ENCODE measurements at regions not wholly inside any gene's neighbourhood (a gene's known extent, or its start where the extent isn't known, plus 50 kb on each side); places are given as distances from the start of the nearest gene placed in this dataset.

DNA sequence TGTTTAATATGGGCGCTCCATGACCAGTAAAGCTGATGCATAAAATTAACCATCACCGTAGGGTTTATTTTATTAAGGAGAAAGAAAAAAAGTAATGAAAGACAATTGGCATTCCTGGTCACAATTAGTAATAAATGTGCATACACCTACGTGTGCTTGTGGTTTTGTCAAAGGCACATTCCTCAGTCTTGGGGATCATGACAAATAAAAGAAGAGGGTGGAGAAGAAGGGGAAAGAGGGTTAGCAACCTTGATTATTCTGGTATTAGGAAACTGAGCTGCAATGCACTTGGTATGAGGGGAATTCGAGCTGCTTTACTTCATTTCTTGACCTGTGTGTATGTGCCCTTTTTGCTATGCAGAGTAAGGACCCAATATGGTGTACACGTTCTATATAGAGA, 1798.3 kb upstream of the PCDH7 start:
- DNase-seq (ENCODE audit: low read depth): no peak
- TF ChIP-seq, protein P1, sequence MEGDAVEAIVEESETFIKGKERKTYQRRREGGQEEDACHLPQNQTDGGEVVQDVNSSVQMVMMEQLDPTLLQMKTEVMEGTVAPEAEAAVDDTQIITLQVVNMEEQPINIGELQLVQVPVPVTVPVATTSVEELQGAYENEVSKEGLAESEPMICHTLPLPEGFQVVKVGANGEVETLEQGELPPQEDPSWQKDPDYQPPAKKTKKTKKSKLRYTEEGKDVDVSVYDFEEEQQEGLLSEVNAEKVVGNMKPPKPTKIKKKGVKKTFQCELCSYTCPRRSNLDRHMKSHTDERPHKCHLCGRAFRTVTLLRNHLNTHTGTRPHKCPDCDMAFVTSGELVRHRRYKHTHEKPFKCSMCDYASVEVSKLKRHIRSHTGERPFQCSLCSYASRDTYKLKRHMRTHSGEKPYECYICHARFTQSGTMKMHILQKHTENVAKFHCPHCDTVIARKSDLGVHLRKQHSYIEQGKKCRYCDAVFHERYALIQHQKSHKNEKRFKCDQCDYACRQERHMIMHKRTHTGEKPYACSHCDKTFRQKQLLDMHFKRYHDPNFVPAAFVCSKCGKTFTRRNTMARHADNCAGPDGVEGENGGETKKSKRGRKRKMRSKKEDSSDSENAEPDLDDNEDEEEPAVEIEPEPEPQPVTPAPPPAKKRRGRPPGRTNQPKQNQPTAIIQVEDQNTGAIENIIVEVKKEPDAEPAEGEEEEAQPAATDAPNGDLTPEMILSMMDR (IDR thresholded peaks at IDR 0.05; ENCODE audit: insufficient read depth, low read depth, low read length): no peak
- no peak overlapping the region for H3K4me3 ChIP-seq (ENCODE audit: low read depth, low read length)

DNA sequence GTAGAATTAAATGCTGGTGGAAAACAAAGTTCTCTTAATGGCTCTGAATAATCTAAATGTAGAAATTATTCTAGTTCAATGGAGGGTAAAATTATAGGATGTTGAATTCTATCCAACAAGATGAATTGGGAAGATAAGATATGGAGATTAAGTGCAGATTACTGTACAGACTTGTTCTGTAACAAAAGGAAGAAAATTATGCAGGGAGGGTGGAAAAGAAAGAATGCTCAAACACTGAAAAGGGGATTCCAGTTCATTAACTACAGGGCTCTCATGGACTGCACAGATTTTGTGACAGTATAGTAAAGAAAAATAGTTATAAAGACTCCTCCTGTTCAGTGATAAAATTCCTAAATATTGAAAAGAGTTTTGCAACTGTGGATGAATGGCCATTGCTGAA, 1794.0 kb upstream of the PCDH7 start:
- DNase-seq (ENCODE audit: low read depth): no peak
- TF ChIP-seq, protein P1 (IDR thresholded peaks at IDR 0.05; ENCODE audit: insufficient read depth, low read depth, low read length): no peak

DNA sequence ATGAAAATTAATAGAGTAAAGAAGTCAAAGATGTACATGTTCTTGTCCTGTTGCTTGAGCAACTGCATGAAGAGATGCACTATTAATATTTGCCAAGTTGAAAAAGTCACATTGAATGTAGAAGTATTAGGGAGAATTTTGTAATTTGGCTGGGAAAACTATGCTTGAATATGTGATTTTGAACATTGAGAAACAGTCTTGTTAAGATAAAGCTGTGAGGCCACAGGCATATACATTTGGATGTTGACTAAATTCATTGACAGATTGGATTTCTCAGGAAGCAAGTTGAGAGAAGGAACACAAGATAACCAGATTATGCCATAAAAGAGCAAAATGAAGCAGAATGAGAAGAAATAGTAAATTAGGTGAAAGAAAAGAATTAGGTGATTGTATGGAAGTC, 1777.5 kb upstream of the PCDH7 start:
- no peak overlapping the region for H3K4me3 ChIP-seq (ENCODE audit: low read depth, low read length)
- DNase-seq (ENCODE audit: low read depth): no peak
- TF ChIP-seq, protein P1 (IDR thresholded peaks at IDR 0.05; ENCODE audit: insufficient read depth, low read depth, low read length): no peak

More for the DNA sequence above, 1794.0 kb upstream of the PCDH7 start:
- H3K4me3 ChIP-seq (ENCODE audit: low read depth, low read length): no peak overlapping the region

DNA sequence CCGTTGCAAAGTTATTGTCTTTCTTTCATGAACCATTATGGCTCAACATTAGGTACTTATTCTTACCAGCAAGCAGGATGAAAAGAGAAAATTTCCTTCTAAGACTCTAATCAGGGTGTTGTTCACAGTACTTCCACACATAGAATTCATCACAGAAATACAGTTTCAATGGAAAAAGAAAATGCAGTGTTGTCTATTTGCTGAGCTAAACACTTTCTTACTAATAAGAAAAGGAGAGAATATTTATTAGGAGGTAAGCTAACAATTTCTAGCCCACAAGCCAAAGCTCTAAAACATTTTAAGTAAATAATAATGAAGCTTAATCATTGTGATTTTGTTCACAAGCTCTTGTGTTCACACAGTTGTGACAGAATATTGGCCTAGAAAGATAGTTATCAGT, 1772.8 kb upstream of the PCDH7 start:
- H3K4me3 ChIP-seq (ENCODE audit: low read depth, low read length): no peak overlapping the region
- TF ChIP-seq, protein P1 (IDR thresholded peaks at IDR 0.05; ENCODE audit: insufficient read depth, low read depth, low read length): no peak
- no peak for DNase-seq (ENCODE audit: low read depth)

DNA sequence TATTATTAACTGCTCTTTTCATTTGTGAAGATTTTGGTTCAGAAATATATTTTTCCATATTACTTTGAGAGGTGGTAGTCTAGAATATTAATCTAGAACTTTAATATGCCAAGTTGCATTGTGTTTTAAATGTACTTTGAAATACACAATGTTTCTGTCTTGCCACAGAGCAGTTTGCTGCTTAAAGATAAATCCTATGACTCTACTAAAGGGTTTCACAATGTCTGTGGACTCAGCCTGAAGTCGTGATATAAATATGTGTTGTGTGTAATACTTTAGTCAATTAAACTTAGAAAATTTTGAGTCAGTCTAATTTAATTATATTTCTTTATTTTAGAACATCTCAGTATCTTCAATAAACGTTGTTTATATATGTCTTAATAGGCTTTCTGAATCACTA, 1771.7 kb upstream of the PCDH7 start:
- peak; percentile 1 for DNase-seq (ENCODE audit: low read depth)
- H3K4me3 ChIP-seq (ENCODE audit: low read depth, low read length): no peak overlapping the region
- TF ChIP-seq, protein P1 (IDR thresholded peaks at IDR 0.05; ENCODE audit: insufficient read depth, low read depth, low read length): no peak

DNA sequence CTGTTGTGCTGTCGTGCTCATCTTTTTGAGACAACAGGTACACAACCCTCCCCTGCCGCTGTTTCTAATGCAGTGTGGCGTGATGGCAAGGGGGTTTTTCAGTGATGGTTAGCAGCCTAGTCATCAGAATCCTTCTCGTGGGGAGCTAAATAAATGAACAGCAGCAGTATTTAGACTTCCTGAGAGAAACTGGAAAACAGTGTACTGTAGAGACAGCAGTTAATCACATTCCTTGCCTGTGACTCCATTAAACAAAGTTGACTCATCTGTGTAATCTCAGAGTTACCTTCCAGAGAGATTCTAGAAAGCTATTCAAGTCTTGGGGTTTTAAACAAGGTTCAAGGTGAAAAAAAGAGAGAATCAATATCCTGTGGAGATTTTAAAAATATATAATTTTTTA, 1753.2 kb upstream of the PCDH7 start:
- TF ChIP-seq, protein P1 (IDR thresholded peaks at IDR 0.05; ENCODE audit: insufficient read depth, low read depth, low read length): no peak
- DNase-seq (ENCODE audit: low read depth): peak; percentile 24
- no peak overlapping the region for H3K4me3 ChIP-seq (ENCODE audit: low read depth, low read length)

DNA sequence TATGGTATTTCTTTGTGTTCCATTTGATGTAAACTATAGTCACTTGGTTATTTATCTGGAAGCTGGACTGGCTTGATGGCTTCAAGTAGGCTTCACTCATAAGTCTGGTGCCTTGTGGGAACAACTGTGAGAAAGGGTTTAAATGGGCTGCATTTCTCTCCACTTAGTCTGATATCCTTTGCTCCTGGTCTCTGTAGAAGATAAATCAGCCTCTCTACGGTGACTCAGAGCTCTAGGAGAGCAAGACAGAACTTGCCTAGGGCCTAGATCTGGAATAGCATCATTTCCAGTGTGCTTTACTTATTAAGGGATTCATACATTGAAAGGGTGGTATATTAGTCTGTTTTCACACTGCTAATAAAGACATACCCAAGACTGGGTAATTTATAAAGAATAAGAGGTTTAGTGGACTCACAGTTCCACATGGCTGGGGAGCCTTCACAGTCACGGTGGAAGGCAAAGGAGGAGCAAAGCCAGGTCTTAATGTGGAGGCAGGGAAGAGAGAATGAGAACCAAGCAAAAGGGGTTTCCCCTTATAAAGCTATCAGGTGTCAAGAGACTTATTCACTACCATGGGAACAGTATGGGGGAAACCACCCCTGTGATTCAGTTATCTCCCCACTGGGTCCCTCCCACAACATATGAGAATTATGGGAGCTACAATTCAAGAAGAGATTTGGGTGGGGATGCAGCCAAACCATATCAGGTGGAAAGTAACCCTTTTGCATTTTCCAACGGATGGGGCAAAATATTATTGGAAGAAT, 1746.4 kb upstream of the PCDH7 start:
- H3K4me3 ChIP-seq (ENCODE audit: low read depth, low read length): no peak overlapping the region
- no peak for DNase-seq (ENCODE audit: low read depth)
- TF ChIP-seq, protein P1 (IDR thresholded peaks at IDR 0.05; ENCODE audit: insufficient read depth, low read depth, low read length): no peak
